Natural killer cell treated with Interleukin-12 subunit alpha and Interleukin-12 subunit beta and Interleukin-15 and Interleukin-18, amount 100 ng/mL, for 72 hours (primary cell): ENCODE measurements at regions not wholly inside any gene's neighbourhood (a gene's known extent, or its start where the extent isn't known, plus 50 kb on each side); places are given as distances from the start of the nearest gene placed in this dataset.

Experiments
- ATAC-seq, 2 donors: fragments of 150-1000 bp; cut with Tn5 transposase in 1 of 2; sonication (Bioruptor Pico), chemical (Tn5 transposase) in 1 of 2; 2 replicates each; pipeline ENCODE4 v1.10.0; 2021
- DNase-seq: peaks from one replicate; pipeline ENCODE4 v3.0.0; 2022; ENCODE audit warnings: low spot score
- H3K27ac Mint-ChIP-seq, 2 donors: 1 replicate in 1 of 2; 2 replicates in 1 of 2; pipeline ENCODE4 v1.8.0; 2022; ENCODE audit warnings: mixed read lengths in 2 of 2, mild to moderate bottlenecking in 1 of 2, moderate library complexity in 1 of 2
- H3K27me3 Mint-ChIP-seq, 2 donors: 1 replicate in 1 of 2; 2 replicates in 1 of 2; pipeline ENCODE4 v1.8.0; 2022; ENCODE audit warnings: mixed read lengths in 2 of 2
- H3K36me3 Mint-ChIP-seq: one replicate; pipeline ENCODE4 v1.8.0; 2022; ENCODE audit warnings: mixed read lengths
- H3K4me1 Mint-ChIP-seq, 2 donors: 1 replicate in 1 of 2; 2 replicates in 1 of 2; pipeline ENCODE4 v1.8.0; 2022; ENCODE audit warnings: low read depth in 2 of 2, mixed read lengths in 2 of 2, mild to moderate bottlenecking in 1 of 2
- H3K4me3 Mint-ChIP-seq: one replicate; pipeline ENCODE4 v1.8.0; 2022; ENCODE audit warnings: mixed read lengths
- H3K9me3 Mint-ChIP-seq: 2 replicates; pipeline ENCODE4 v1.8.0; 2022; ENCODE audit warnings: mixed read lengths

DNA sequence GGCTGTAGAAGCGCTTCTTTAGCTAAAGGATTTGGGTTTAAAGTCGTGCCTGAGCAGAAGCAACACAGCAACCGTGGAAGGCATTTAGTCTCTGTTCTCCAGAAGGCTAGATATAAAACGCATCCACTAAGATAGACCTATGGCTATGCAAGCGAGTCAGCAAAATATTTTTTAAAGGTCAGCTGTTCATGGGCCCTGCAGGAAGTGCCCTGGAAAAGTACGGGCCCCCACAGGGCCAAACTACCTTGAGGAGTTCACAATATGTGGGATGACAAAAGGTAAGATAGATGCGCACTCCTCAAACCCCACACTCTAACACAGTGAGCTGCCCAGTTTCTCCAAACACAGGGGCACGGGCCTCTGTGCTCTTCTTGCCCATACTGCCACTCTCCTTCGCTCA, 261.6 kb downstream of the VPS13C start:
- DNase-seq (peak; percentile 26), ATAC-seq (no peak)
- Mint-ChIP-seq H3K27ac (no peak overlapping the region), H3K27me3 (peaks cover 5 to 6% of the 10 kb centered on the region in 2 donors), H3K4me3 (no peak overlapping the region), H3K9me3 (no peaks in the 10 kb centered on the region), H3K4me1 (no peaks in the 10 kb centered on the region), H3K36me3 (no peaks in the 10 kb centered on the region)

DNA sequence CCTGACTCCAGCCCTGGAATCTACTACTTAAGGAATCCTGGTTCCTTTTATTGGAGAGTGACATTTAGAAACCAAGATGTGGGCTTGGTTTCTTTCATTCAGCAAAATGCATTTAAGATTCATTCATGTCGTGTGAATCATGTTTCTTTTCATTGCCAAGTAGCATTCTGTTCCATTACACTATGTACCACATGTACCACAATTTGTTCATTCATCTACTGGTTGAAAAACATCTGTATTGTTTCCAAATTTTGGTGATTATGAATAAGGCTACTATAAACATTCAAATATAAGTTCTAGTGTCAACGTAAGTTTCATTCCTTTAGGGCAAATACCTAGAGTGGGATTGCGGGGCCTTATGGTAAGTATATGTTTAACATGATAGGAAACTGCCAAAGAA, 264.2 kb downstream of the VPS13C start:
- peaks cover 18 to 31% of the 10 kb centered on the region in 2 donors for H3K27me3 Mint-ChIP-seq
- no peaks in the 10 kb centered on the region for H3K36me3 Mint-ChIP-seq
- ATAC-seq, result no peak
- H3K9me3 Mint-ChIP-seq, result no peaks in the 10 kb centered on the region
- no peak overlapping the region for H3K4me3 Mint-ChIP-seq
- no peak for DNase-seq
- H3K4me1 Mint-ChIP-seq, result no peaks in the 10 kb centered on the region
- H3K27ac Mint-ChIP-seq, result no peak overlapping the region

DNA sequence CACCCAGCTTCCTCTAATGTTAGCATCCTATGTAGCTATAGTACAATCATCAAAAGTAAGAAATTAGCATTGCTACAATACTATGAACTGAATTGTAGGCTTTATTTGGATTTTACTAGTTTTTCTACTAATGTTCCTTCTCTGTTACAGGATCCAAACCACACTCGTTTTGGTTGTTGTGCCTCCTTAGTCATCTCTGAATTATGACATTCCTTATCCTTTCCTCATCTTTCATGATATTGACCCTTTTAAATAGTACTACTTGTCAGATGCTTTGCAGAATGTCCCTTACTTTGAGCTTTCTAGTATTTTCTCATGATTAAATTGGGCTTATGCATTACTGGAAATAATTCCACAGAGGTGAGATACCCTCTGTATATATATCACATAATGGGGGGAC, 265.4 kb downstream of the VPS13C start:
- H3K4me1 Mint-ChIP-seq, result no peaks in the 10 kb centered on the region
- no peak for DNase-seq
- no peak for ATAC-seq
- H3K9me3 Mint-ChIP-seq, result no peaks in the 10 kb centered on the region
- H3K27ac Mint-ChIP-seq, result no peak overlapping the region
- H3K27me3 Mint-ChIP-seq, result peaks cover 20 to 32% of the 10 kb centered on the region in 2 donors
- no peaks in the 10 kb centered on the region for H3K36me3 Mint-ChIP-seq
- H3K4me3 Mint-ChIP-seq, result no peak overlapping the region

DNA sequence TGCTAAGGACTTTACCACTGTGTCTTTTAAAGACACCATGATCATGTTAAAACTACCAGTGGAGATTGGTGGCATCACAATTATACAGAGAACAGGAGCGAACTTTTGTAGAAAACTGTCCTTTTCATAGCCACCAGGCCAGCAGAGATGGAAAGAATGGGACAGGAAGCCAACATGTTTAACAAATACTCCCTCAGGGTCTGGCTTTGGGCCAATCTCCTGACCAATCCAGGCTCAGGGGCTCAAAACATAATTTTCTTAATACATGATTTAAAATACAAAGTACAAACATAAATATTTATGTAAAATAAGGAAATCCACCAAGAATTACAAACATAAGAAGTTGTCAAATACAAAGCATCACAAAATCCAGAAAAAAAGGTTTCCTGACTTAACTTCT, 266.0 kb downstream of the VPS13C start:
- ATAC-seq (no peak), DNase-seq (no peak)
- H3K9me3 Mint-ChIP-seq, result no peaks in the 10 kb centered on the region
- no peak overlapping the region for H3K4me3 Mint-ChIP-seq
- H3K4me1 Mint-ChIP-seq, result no peaks in the 10 kb centered on the region
- peaks cover 20 to 32% of the 10 kb centered on the region in 2 donors for H3K27me3 Mint-ChIP-seq
- H3K27ac Mint-ChIP-seq, result no peak overlapping the region
- H3K36me3 Mint-ChIP-seq, result no peaks in the 10 kb centered on the region

DNA sequence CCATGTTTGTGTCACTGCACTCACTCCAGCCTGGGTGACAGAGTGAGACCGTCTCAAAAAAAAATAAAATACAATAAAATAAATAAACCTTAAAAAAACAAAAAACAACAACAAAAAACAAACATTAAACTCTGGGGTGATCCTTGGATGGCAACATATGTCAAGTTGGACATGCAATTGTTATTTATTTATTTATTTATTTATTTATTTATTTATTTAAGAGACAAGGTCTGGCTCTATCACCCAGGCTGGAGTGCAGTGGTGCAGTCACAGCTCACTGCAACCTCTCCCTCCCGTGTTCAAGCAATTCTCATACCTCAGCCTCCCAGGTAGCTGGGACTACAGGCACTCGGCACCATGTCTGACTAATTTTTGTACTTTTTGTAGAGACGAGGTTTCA, 275.5 kb downstream of the VPS13C start:
- Mint-ChIP-seq H3K27me3 (peaks cover 17 to 39% of the 10 kb centered on the region in 2 donors), H3K36me3 (no peaks in the 10 kb centered on the region), H3K9me3 (no peaks in the 10 kb centered on the region), H3K4me1 (peaks cover 1 to 2% of the 10 kb centered on the region in 2 donors), H3K27ac (no peak overlapping the region), H3K4me3 (no peak overlapping the region)
- no peak for DNase-seq
- no peak for ATAC-seq

DNA sequence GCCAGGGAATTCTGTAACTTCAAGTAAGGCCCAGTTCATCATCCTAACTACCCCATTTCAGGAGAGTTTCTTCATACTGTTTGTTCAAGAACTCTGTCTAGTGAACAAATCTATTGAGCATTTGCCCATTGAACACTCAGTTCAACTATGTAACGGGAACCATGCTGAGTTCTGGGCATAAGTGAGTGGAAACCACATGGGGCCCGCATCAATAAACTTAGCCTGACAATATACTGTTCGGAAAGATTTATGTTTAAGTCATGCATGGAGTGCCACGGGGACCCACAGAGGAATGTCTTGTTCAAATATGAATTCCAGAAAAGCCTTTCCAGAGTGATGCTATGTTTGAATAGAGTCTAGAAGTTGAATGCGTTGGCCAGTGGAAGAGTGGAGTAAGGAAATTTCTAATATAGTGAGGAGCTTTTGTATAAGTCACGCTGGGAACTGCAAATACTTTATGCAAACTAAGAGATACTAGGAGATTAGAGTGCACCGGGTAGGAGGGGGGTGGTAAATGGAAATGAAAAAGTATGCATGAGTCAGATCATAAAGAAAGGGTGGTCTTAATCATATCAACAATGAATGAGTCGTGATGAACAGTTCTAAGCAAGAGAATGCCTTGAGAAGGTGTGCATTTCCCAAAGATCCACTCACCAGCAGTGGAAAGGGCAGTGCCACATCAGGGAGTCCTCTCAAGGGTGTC, 279.8 kb downstream of the VPS13C start:
- Mint-ChIP-seq H3K36me3 (no peaks in the 10 kb centered on the region), H3K27me3 (peaks cover 20 to 45% of the 10 kb centered on the region in 2 donors), H3K4me3 (no peak overlapping the region), H3K4me1 (peaks cover 7 to 8% of the 10 kb centered on the region in 2 donors), H3K27ac (no peak overlapping the region), H3K9me3 (no peaks in the 10 kb centered on the region)
- no peak for ATAC-seq
- DNase-seq, result no peak

DNA sequence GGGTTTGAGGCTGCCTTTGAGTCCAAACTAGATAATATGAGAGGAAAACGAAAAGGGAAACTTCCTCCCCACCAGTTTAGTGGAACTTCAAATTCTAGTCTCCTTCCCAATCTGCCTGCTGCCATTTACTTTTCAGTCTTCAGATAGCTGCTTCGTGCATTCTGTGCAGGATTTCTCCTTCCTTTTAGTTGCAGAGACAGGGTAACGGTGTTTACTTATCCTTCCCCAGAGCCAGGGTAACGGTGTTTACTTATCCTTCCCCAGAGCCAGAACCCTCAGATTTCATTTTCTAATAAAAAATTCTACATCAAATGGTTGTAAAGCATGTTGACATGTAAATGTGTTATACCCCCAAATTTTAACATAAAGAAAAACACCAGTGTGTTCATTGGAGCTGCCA, 282.6 kb downstream of the VPS13C start:
- no peaks in the 10 kb centered on the region for H3K9me3 Mint-ChIP-seq
- peaks cover 7 to 8% of the 10 kb centered on the region in 2 donors for H3K4me1 Mint-ChIP-seq
- no peaks in the 10 kb centered on the region for H3K36me3 Mint-ChIP-seq
- H3K4me3 Mint-ChIP-seq, result no peak overlapping the region
- DNase-seq (no peak), ATAC-seq (no peak)
- H3K27me3 Mint-ChIP-seq, result peaks cover 22 to 47% of the 10 kb centered on the region in 2 donors
- H3K27ac Mint-ChIP-seq, result no peak overlapping the region

DNA sequence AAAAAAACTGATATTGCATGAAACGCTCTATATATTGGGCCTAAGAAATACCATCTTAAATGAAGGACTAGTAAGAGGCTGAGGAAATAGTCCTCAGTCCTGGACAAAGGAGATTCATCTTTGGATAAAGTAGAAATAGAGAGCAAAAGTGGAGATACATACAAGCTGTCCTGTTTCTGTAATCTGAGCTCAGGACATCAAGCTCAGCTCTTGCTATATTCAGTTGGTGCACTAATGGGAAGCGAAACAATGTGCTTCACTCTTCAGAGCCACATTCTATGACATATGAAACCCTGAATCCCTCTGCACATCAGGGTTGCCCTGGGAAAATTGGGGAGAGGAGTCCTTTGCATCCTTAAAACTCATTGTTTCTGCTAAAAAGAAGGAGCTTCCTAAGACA, 290.7 kb downstream of the VPS13C start:
- Mint-ChIP-seq H3K9me3 (peaks cover 11% of the 10 kb centered on the region), H3K4me3 (no peak overlapping the region), H3K4me1 (peaks cover 8 to 9% of the 10 kb centered on the region in 2 donors), H3K27me3 (peaks cover 15 to 29% of the 10 kb centered on the region in 2 donors), H3K36me3 (peaks cover 17% of the 10 kb centered on the region), H3K27ac (no peak overlapping the region)
- ATAC-seq (no peak), DNase-seq (no peak)

DNA sequence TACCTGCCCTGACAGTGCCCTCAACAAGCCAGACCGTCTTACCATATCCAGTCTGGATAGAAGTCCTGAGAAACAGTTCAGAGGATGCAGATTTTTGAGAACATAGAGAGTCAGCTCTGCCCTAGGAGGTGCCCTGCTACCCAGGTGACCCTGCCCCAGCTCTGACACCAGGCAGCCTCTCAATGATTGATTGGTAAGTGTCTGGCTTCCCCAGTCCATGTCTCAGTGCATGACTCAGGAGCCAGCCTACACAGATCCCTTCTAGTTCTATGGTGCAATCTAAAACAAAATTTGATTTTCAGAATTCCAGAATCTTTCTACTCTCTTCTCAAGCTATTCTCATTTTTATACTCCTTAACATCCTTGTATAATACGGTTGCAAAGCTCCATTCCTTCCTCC, 292.1 kb downstream of the VPS13C start:
- Mint-ChIP-seq H3K9me3 (peaks cover 11% of the 10 kb centered on the region), H3K4me3 (no peak overlapping the region), H3K27ac (no peak overlapping the region), H3K36me3 (peaks cover 17% of the 10 kb centered on the region), H3K4me1 (peaks cover 8 to 9% of the 10 kb centered on the region in 2 donors), H3K27me3 (peaks cover 13 to 30% of the 10 kb centered on the region in 2 donors)
- no peak for ATAC-seq
- no peak for DNase-seq

DNA sequence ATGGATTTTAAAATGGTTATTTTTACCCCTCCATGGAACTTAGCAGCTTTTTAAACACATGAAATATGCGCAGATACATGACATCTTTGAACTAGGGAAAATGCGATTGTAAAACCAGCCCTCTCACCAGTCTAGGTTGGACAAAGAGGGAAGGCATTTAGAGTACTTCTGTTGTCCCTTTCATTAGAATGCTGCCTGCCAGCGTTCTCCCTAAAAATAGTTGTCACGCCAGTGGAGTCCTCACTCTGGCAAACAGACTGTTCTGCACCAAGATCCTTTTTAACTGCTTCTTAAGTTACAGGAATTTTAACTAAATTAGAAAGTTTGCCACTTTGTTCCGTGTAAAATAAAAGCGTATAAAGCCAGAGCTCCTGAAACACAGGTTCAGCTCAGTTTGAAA, 295.3 kb downstream of the VPS13C start:
- H3K4me1 Mint-ChIP-seq, result peaks cover 8 to 9% of the 10 kb centered on the region in 2 donors
- DNase-seq, result no peak
- no peaks in the 10 kb centered on the region for H3K36me3 Mint-ChIP-seq
- peaks cover 15 to 25% of the 10 kb centered on the region in 2 donors for H3K27me3 Mint-ChIP-seq
- H3K27ac Mint-ChIP-seq, result no peak overlapping the region
- H3K4me3 Mint-ChIP-seq, result no peak overlapping the region
- no peaks in the 10 kb centered on the region for H3K9me3 Mint-ChIP-seq
- ATAC-seq, result no peak

DNA sequence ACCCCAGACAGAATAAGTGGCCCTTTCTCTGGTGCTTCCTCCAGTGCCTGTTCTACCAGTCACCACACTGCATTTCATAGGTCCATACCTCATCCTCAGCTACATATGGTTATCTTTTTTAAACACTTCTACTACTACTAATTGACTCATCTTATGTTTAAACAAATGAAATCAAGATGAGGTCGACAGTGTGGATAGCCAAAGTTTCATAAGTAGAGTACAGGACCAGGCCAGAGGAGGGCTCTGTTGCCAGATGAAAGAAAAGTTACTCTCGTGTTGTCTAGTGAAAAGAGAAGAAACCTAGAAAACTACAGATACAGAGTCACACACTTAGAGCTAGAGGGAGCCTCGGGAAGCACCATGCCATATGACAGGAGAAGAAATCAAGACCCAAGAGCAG, 296.1 kb downstream of the VPS13C start:
- H3K27ac Mint-ChIP-seq, result no peak overlapping the region

DNA sequence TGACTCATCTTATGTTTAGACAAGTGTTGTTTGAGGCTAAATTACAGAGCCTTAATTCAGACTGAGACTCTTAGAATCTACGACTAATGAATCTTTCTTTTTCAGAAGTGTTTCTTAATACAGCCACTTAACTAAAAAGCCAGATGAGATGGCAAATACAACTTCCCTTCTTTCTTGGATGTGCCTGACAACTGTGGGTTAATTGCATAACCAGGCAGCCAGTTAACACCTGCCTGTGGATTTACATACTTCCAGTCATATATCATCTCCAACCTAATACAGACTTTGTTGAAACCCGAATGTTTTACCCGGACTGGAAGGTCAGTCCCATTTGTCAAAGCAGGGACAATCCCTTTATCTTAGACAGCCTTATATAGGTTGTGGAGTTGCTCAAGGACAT, 297.6 kb downstream of the VPS13C start:
- Mint-ChIP-seq H3K9me3 (no peaks in the 10 kb centered on the region), H3K36me3 (no peaks in the 10 kb centered on the region), H3K4me1 (peaks cover 8 to 9% of the 10 kb centered on the region in 2 donors)

More for the DNA sequence above, 296.1 kb downstream of the VPS13C start:
- DNase-seq (no peak), ATAC-seq (no peak)
- no peaks in the 10 kb centered on the region for H3K9me3 Mint-ChIP-seq
- peaks cover 8 to 9% of the 10 kb centered on the region in 2 donors for H3K4me1 Mint-ChIP-seq
- no peaks in the 10 kb centered on the region for H3K36me3 Mint-ChIP-seq
- no peak overlapping the region for H3K4me3 Mint-ChIP-seq
- H3K27me3 Mint-ChIP-seq, result peaks cover 15 to 28% of the 10 kb centered on the region in 2 donors

DNA sequence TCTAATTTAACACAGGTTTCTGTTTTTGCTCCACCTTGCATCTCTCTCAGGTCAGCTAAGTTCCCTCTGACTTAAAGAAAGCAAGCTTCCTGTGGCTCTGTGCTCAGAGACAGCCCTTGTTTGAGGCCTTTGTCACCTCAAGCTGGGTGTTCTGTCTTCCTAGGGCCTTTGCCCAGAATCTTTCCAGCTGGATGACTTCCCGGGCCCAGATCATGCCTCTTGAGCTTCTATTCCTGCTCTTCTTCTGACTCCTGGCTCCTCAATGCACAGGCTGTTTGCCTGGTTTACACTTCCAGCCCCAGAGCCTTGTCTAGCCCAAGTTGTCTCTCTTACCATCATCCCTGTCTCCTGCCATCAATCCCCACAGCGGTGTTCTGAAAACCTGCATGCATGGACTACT, 300.6 kb downstream of the VPS13C start:
- Mint-ChIP-seq H3K27me3 (peaks cover 2 to 16% of the 10 kb centered on the region in 2 donors), H3K9me3 (no peaks in the 10 kb centered on the region), H3K4me3 (no peak overlapping the region)

More for the DNA sequence above, 297.6 kb downstream of the VPS13C start:
- Mint-ChIP-seq H3K4me3 (no peak overlapping the region), H3K27me3 (peaks cover 15 to 28% of the 10 kb centered on the region in 2 donors), H3K27ac (no peak overlapping the region)
- no peak for DNase-seq
- no peak for ATAC-seq

DNA sequence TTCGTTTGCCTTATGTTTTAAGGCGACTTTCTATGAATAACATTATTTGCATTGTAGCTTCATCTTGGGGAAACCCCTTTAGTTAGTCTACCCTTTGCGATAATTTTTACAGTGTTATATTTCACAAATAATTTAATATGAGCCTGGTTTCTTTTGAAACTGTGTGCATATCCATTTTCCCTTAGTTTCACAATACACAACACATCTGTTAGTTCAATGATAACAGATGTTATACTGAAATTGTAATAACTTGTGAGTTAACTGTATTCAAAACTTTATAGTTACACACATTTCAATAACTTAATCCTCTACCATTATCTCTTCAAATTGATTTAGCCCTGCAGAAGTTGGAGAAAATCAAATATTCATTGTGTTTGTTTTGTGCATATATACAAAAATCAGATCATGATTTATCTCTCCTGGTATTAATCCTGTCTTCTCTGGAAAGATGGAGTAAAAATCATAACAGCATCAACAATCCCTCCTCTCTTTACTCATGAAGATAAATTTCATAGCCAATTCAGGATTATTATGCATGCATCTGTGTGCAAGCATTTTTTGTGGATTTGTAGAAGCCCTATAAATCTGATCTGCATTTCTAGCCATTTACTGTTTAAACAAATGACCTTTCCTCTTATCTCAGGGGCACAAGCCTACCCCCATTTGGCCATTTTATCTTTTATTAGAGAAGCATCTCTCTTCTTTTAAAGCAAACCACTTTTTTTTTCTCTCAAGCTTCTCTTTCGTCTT, 304.0 kb downstream of the VPS13C start:
- H3K4me1 Mint-ChIP-seq, result peaks cover 7 to 10% of the 10 kb centered on the region in 2 donors
- DNase-seq, result no peak
- no peak for ATAC-seq
- H3K9me3 Mint-ChIP-seq, result no peaks in the 10 kb centered on the region
- no peak overlapping the region for H3K4me3 Mint-ChIP-seq
- H3K27me3 Mint-ChIP-seq, result peaks cover 2 to 7% of the 10 kb centered on the region in 2 donors
- H3K27ac Mint-ChIP-seq, result no peak overlapping the region
- no peaks in the 10 kb centered on the region for H3K36me3 Mint-ChIP-seq

More for the DNA sequence above, 300.6 kb downstream of the VPS13C start:
- ATAC-seq, result no peak
- DNase-seq, result no peak
- Mint-ChIP-seq H3K36me3 (no peaks in the 10 kb centered on the region), H3K27ac (no peak overlapping the region), H3K4me1 (no peaks in the 10 kb centered on the region)
